ENCODE measurements at regions not wholly inside any gene's neighbourhood (a gene's known extent, or its start where the extent isn't known, plus 50 kb on each side); places are given as distances from the start of the nearest gene placed in this dataset.
A peak's percentile ranks its signal among the peaks of the same experiment; 100 is the strongest.

DNA sequence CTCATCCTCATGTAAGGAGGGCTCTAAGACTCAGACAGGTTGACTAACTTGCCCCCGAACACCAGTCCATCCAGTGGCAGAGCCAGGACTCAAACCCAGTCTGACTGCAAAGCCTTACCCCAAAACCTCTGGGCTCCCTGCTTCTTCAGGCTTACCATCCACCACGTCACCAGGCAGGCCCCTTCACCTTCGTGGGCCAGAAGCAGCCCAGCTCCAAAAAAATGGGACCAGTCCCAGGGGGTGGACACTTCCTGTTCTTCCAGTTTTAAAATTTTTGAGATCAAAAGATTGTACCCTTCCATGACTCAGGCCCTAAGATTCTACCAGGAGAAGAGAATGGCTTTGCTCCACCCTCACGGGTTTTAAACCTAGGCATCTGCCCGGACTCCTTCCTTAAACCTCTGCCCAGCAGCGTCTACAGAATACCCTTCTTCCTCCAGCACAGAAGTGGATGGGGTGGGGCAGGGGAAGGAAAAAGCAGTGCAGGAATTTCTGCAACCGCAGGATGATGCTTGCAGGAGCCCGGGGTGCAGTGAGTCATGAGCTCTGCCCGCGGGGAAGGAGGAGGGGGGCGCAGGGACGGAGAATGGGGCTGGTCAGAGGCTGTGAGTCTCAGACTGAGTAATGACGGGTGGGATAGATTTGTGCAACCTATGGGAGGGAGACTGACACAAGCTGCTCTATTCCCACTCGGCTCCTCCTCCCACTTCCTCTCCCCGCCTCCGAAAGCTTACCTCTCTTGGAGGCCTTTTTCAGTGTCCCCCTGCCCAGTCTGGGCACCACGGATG lies 50.4 kb upstream of the STXBP1 start:
- peak overlapping the region; percentile 18 to 23 for H3K4me3 ChIP-seq

More for the DNA sequence above, 50.4 kb upstream of the STXBP1 start:
- H3K4me1 ChIP-seq: peaks cover 100% of the 10 kb centered on the region
- H3K9me3 ChIP-seq: no peaks in the 10 kb centered on the region
- H3K36me3 ChIP-seq: peaks cover 0 to 30% of the 10 kb centered on the region in 2 donors
- peak; percentile 85 to 89 for TF ChIP-seq POLR2AphosphoS5 (IDR thresholded peaks at IDR 0.05; ENCODE audit: insufficient read depth in 1 of 2, low read depth in 1 of 2)
- TF ChIP-seq, protein P1, sequence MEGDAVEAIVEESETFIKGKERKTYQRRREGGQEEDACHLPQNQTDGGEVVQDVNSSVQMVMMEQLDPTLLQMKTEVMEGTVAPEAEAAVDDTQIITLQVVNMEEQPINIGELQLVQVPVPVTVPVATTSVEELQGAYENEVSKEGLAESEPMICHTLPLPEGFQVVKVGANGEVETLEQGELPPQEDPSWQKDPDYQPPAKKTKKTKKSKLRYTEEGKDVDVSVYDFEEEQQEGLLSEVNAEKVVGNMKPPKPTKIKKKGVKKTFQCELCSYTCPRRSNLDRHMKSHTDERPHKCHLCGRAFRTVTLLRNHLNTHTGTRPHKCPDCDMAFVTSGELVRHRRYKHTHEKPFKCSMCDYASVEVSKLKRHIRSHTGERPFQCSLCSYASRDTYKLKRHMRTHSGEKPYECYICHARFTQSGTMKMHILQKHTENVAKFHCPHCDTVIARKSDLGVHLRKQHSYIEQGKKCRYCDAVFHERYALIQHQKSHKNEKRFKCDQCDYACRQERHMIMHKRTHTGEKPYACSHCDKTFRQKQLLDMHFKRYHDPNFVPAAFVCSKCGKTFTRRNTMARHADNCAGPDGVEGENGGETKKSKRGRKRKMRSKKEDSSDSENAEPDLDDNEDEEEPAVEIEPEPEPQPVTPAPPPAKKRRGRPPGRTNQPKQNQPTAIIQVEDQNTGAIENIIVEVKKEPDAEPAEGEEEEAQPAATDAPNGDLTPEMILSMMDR (IDR thresholded peaks at IDR 0.05): no peak
- TF ChIP-seq POLR2A (IDR thresholded peaks at IDR 0.05): peak in 1 of 2 donors; percentile 5
- peak in 1 of 2 donors; percentile 98 for DNase-seq (ENCODE audit: extremely low spot score in 2 of 2)
- intact Hi-C loops (cut with DNase I): no loop called here
- H3K27ac ChIP-seq: peak overlapping the region; percentile 97
- H3K27me3 ChIP-seq: no peaks in the 10 kb centered on the region

Measured in vagina (tissue), 2 donors.